Hematopoietic multipotent progenitor cell treated with erythropoietin and hydrocortisone succinate and interleukin-3 and kit ligand, for 8 days (in vitro differentiated cells): ENCODE measurements at regions not wholly inside any gene's neighbourhood (a gene's known extent, or its start where the extent isn't known, plus 50 kb on each side); places are given as distances from the start of the nearest gene placed in this dataset.

ENCODE experiments used
- DNase-seq: peaks from one replicate; pipeline ENCODE4 v3.0.0-alpha.2; 2015

DNA sequence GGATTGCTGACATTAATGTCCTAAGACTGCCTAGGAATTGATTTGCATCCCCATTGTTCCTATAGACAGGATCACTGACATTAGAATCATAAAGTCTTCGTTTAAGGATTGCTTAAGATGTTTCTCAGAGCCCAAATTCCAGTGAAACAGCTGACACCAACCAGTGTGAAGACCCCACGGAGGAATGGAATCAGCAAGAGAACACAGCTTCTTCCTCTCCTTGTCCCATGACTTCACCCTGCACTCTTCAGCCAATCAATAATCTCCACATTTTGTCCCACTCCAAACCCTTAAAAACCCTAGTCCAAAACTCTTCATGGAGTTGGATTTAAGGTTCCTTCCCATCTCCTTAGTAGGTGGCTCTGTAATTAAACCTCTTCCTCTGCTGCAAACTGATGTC lies 157.0 kb upstream of the NDUFV2 start:
- no peak for DNase-seq

DNA sequence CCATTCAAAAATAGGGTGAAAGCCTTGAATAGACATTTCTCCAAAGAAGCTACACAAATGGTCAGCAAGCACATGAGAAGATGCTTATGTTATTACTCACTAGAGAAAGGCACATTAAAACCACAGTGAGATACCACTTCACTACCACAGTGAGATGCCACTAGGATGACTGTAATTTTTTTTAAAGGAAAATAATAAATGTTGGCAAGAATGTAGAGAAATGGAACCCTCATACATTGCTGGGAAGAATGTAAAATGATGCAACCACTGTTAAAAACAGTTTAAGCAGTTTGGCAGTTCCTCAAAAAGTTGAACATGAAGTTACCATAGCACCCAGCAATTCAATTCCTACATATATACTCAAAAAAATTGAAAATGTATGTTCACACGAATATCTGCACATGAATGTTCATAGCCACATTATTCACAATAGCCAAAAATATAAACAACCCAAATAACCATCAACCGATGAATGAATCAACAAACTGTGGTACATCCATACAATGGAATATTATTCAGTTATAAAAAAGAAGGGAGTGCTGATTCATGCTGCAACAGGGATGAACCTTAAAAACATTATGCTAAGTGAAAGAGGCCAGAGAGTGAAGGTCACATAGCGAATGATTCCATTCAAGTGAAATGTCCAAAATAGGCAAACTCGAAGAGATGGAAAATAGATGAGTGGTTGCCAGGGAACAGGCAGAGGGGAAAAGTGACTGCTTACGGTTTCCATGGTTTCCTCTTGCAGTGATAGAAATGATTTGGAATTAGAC lies 156.2 kb upstream of the NDUFV2 start:
- no peak for DNase-seq

GRCh38 chr18:8947566-8947965 lies 154.9 kb upstream of the NDUFV2 start:
- no peak for DNase-seq

DNA sequence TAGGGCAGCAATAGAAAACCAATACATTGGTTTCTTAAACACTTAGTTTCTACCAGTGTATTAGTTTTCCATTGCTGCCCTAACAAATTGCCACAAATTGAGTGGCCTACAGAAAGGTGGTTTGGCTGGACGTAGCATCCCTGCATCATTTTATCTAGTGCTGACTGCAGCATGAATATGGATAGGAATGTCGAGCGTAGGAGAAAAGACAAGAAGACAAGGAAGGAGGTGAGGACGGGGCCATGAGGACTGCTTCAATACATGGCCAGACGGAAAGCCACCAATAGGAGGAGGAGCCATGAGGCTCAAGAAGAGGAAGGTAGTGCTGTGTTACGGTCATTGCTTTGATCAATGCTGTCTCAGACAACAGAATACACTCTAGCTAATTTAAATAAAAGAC lies 154.5 kb upstream of the NDUFV2 start:
- no peak for DNase-seq

- no peak for DNase-seq
Observed at GRCh38 chr18:8948471-8949149, 153.9 kb upstream of the NDUFV2 start.

GRCh38 chr18:8949206-8949605 lies 153.3 kb upstream of the NDUFV2 start:
- no peak for DNase-seq

DNA sequence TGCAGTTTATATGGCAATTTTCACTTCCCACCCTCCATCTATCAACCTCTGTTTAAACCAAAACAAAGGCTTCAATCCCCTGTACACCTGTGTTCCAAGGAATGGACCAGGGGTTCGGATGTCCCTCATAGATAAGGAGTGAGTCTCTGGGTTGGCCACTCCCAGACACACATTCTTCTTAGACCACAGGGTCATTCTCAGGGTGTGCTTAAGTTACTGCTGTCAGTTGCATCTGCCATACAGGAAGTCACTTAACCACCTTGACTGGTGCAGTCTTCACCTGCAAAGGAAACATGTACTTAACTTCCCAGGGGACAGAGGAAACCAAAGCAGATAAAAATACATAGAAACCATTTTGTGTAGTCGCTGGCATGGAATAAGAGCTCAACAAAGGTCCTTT lies 151.0 kb upstream of the NDUFV2 start:
- no peak for DNase-seq

DNA sequence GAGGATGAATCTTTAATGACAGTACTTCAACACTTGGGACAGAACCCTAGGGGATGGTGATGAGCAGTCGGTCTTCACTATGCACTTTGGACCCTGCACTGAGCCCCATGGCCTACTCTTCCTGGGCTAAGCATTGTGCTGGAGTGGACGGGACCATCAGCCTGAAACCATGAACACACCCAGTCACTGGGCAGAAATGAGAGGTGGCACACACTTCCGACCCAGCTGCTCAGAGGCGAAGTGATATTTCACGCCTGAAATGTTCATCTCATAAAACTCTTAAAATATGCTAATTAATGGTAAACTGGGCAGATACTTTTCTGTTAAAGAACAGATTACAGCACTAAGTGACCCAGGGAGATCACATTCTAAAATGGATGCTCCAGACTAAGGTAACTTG lies 150.3 kb upstream of the NDUFV2 start:
- no peak for DNase-seq

DNA sequence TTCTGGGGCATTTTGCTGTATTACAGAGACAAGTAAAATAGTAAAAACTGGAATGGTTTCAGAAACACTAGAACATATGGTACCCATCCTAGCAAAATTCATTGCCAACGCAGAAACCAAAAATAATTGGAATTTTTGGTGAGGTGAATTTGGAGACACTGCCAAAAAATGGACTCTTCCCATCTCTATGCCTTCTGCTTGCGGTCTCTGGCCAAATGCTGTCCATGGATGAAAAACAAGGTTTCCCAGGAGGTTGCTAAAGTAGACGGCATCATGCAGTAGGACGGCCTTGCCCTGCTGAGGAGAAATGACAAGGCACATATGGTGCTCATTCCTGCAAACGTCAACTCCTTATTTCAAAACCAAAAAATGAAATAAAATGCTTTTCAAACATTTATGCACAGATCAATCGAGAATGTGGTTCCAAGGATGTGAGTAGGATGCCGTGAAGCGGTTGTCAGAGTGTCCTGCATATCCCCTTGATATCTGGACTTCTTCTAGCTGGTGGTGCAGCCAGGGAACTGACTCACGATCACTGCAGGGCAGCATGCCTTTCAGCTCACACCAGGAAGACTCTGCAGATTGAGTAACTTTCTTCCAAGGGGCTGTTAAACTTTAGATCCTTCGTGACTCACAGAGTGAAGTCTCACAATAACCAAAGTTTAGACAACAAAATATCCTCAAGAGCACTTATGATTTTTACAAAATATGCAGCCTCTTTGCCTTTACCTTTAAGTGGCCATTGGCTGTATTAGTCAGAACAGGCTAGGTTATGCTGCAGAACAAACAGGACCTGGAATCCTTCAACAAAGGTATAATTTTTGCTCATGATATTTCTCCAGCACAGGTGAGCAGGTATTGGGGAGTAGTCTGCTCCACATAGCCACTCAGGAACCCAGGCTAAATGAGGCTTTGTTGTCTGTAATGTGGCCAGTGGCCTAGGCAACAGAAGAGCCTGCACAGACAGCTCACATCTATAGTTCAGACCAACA lies 149.4 kb upstream of the NDUFV2 start:
- DNase-seq: no peak

DNA sequence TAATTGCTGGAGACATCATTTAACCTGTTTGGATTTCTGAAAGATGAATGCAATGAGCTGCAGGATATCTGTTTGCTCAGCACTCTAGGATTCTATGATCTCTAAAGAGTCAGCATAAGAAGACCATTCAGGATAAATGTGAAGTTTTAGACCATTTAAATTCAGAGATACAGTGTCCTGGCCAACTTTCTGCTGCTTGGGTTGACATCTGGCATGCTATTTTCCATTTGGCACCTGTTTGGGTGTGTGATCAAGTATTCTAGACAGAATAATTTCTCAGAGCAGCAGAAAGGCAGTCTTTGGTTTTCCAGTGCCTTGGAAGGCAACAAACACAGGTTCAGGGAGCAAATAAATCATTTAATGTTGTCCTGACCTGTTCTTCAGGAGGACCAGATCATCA lies 144.8 kb upstream of the NDUFV2 start:
- no peak for DNase-seq

DNA sequence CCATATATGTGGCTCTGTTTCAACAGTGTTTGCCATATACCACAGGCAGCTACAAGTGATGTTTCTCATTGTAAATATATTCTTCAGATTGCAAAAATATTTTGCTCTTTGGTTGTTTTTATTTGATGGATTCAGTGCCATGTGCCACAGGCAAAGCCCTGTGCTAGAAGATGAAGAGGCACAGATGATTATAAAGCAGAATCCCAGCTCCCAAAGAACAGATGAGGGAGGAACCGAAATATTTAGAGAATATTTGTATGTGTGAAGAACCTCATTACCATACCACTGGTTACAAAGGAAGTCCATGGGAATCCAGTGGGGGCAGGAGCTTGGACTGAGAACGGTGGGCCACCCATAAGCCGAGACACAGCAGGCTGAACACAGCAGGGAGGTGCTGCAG lies 143.8 kb upstream of the NDUFV2 start:
- no peak for DNase-seq

DNA sequence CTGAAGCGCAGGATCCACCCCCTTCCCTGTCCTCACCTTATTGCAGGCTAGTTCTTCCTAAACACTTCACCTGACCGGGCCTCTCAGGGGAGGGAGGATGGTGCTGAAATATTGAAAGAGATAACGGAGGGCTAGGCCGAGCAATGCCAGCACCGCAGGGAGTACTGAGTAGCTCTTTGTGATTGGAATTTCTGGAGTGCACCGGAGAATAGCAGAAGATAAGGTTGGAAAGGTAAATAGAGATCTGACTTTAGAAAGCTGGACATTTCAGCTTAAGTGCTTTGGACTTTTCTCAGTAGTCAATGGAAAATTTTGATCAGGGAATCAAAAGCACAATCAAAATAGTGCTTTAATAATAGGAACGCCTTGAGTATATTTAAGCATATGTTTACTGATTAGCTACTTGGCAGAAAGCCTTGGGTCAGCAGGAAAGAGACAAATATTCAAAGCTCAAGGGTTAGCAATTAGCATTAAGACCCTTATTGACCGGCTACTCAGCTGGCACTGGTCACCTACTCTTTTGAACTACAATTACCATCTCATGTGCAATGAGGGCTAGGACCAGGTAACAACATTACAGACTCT lies 142.9 kb upstream of the NDUFV2 start:
- DNase-seq: no peak

DNA sequence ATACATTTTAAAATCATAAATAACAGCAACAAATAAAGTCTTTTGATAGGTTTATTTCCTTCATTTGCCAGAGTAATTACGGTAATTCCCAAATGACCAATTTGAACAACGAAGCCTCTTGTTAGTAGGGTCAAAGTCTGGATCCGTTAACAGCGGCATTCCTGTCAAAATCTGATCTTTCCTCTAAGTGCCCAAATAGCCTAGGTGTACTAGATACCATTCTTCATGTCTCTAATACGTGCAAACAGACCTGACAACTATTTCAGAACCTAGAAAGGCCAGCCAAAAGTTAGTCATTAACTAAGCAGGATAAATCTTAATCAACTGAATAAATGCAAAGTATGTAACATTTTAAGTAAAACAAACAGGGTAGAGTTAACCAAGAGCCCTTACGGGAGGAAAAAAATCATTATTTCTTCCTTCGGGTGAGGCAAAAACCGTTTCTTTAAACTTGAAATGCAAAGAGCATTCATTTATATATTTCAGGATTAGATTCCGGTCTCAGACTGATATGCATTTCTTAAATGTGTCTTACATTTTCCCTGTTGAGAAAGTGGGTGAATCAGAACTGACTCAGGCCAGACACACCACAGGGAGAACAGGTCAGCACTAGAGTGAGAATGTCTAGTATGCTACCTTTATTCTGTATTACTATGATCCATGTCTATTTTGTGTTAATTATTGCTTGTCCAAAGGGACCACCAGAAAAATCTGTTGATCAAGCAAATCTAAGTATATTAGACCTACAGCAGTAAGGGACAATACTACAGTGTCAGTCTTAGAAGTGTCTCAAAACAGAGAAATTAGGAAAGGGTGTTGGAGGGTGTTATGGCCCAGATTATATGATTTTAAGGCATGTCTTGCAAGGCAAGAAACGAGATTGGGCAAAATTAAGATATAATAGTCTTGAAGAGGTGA lies 141.5 kb upstream of the NDUFV2 start:
- no peak for DNase-seq

DNA sequence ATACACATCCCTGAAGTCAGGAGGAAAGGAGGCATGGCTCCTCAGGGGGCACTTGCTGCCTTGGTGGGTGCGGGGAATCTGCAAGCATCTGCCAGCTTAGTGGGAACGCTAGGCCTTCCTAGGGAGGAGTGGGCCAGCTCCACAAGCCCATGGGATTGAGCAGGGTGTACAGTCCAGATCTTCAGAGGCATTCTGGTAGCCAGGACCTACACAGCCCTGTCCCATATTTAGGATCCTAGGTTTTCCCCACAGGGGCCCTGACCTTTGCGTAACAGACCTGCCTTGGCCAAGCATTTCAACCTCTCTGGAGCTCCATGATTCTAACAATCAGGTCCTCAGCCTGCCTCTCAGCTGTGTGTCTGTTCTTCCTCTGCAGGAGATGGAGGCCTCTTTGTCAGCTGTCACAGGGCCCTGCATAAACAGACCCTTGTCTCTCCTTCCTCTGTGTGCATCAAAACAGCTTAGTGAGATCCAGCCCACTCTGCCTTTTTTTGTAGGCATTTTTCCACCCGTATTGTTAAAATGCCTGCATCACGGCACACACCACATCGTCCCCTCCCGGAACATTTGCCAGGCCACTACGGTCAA lies 140.2 kb upstream of the NDUFV2 start:
- no peak for DNase-seq

- DNase-seq: no peak
Observed at GRCh38 chr18:8962855-8963635, 139.5 kb upstream of the NDUFV2 start.

DNA sequence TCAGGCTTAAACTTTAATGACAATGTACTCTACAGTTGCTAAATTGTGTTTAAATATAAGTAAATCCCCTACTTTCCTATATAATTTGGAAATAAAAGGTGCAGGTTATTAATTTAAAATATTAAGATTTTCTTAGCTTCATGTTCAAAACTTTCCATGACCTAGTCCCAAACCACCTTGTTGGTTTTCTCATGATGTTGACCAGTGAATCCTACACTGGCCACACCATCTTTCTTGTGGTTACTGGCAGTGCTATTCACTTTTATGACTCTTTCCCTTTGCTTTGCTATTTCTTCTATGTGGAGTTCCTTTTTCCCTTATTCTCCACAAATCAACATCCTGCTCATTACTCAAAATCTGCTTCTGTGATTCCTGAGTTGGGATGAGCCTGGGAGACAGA lies 138.6 kb upstream of the NDUFV2 start:
- DNase-seq: no peak

DNA sequence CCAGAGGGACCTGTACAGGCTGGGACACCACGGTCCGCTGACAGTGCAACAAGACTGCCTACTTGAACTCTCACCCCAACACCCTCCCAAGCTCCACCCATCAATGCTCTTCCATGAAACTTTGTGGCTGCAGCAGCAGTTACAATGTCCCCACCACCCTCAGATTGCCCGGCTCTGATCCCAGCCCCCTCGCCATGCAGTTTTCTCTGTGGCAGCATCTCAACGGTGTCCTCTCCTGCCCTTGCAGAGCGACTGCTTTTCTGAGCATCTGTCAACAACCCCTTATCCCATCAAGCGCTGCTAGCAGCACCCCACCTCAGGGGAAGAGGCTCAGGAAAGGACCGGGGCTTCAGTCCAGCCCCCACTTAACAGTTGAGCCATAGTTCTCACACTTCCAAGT lies 137.1 kb upstream of the NDUFV2 start:
- DNase-seq: no peak

DNA sequence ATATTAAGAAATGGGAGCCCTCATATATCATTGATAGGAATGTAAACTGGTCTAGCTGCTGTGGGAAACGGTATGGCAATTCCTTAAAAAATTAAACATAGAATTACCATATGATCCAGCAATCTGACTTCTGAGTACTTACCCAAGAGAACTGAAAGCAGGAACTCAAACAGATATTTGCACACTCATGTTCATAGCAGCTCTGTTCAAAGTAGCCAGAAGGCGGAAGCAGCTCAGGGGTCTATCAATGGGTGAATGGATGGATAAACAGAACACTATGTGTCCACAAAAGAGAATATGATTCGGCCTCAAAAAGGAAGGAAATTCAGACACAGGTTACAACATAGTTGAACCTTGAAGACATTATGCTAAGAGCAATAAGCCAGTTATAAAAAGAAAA lies 135.7 kb upstream of the NDUFV2 start:
- no peak for DNase-seq

DNA sequence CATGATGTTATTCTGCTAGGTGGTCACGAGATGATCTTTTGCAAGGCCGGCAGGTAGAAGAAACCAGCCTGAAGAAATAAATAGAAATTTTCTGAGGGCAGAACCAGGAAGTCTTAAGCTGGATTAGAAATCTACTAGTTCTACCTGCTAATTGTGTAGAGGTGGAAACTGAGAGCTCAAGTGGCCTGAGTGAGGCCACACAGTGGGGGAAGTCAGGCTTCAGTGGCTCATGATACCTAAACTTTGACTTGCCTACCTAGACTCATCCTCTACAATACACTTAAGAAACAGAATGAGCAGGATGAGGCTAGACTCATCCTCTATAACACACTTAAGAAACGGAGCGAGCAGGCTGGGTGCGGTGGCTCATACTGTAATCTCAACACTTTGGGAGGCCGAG lies 134.9 kb upstream of the NDUFV2 start:
- DNase-seq: no peak

DNA sequence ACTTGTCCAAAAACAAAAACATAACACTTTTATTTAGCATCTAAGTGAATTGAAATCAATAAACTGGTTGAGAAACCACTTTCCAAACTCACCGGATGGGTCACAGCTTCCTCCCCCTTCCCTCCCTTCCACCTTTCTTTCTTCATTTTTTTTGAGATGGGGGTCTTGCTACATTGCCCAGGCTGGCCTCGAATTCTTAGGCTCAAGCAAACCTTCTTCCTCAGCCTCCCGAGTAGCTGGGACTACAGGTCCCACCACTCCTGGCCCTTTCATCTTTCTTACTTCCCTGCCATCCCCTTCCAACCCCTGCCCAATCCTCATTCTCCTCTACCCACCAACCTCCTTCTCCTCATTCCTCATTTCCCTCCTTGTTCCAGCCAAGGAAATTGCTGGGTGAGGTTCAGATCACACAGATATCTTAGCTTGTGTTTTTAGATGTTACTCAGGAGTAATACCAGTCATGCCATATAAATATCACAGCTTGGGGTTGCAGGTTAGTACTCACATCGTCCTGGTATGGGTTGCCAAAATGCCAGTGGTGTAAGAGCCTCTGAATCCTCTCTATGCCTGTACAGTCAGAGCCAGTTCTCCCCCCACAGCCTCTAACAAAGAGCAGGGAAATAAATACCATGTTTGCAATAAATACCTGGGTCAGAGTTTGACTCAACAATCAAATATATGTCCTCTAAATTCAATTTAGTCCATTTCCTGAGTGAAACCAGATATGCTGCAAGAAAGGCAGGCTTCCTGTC lies 132.7 kb upstream of the NDUFV2 start:
- no peak for DNase-seq
